ENCODE measurements at regions not wholly inside any gene's neighbourhood (a gene's known extent, or its start where the extent isn't known, plus 50 kb on each side); places are given as distances from the start of the nearest gene placed in this dataset.

DNA sequence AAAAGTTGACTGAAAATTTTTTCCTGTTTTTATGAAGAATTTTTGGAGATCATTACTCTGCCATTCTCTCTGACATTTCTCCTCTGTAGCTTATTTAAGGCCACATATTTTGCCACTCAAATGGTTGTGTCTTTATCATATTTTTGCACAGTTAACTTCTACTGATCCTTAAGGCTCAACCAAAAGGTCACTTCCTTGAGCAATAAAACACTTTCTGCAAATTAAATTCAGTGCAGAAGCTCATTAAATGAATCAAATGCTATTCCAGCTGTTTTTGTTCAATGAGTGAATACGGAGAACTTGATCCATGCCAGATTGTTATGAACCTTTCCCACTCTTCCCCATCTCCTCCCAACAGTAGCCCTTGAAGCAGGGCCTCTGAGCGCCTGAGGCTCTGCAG, 93.8 kb upstream of the EPB41L4A start:
- TF ChIP-seq, protein P1, sequence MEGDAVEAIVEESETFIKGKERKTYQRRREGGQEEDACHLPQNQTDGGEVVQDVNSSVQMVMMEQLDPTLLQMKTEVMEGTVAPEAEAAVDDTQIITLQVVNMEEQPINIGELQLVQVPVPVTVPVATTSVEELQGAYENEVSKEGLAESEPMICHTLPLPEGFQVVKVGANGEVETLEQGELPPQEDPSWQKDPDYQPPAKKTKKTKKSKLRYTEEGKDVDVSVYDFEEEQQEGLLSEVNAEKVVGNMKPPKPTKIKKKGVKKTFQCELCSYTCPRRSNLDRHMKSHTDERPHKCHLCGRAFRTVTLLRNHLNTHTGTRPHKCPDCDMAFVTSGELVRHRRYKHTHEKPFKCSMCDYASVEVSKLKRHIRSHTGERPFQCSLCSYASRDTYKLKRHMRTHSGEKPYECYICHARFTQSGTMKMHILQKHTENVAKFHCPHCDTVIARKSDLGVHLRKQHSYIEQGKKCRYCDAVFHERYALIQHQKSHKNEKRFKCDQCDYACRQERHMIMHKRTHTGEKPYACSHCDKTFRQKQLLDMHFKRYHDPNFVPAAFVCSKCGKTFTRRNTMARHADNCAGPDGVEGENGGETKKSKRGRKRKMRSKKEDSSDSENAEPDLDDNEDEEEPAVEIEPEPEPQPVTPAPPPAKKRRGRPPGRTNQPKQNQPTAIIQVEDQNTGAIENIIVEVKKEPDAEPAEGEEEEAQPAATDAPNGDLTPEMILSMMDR (IDR thresholded peaks at IDR 0.05) = no peak
- no peak for TF ChIP-seq POLR2A (IDR thresholded peaks at IDR 0.05)

Measured in heart left ventricle (tissue), 13 donors.